Neural cell (in vitro differentiated cells): ENCODE measurements at regions not wholly inside any gene's neighbourhood (a gene's known extent, or its start where the extent isn't known, plus 50 kb on each side); places are given as distances from the start of the nearest gene placed in this dataset.

ENCODE experiments used
- H2AFZ ChIP-seq: fragments of 200-600, 300-800 bp; sonication (generic), shearing (Covaris generic); 2 replicates; pipeline ENCODE4 v1.6.0; 2014; ENCODE audit warnings: low read depth, mild to moderate bottlenecking, antibody characterized with exemption, low read length, moderate library complexity
- H3F3A ChIP-seq: fragments of 200-600 bp; shearing (Covaris generic); 2 replicates; pipeline ENCODE4 v1.6.1; 2016; ENCODE audit warnings: mild to moderate bottlenecking, moderate library complexity, mixed read lengths, antibody characterized with exemption, low read length; ENCODE audit not compliant: insufficient read depth, poor library complexity, severe bottlenecking
- H3K27ac ChIP-seq: fragments of 200-600, 300-800 bp; sonication (generic), shearing (Covaris generic); 2 replicates; pipeline ENCODE4 v1.5.1; 2014; ENCODE audit warnings: mild to moderate bottlenecking, low read length, moderate library complexity
- H3K27me3 ChIP-seq: fragments of 300-800, 200-600 bp; sonication (generic), shearing (Covaris generic); 2 replicates; pipeline ENCODE4 v1.6.0; 2014; ENCODE audit warnings: mild to moderate bottlenecking, low read depth, low read length, moderate library complexity; ENCODE audit not compliant: insufficient read depth
- H3K36me3 ChIP-seq: fragments of 300-800, 200-600 bp; sonication (generic), shearing (Covaris generic); 2 replicates; pipeline ENCODE4 v1.5.1; 2014; ENCODE audit warnings: mild to moderate bottlenecking, antibody characterized with exemption, low read length, moderate library complexity; ENCODE audit not compliant: insufficient read depth
- H3K4me2 ChIP-seq: fragments of 300-800, 200-600 bp; sonication (generic), shearing (Covaris generic); 2 replicates; pipeline ENCODE4 v1.6.0; 2014; ENCODE audit warnings: mild to moderate bottlenecking, low read length
- H3K4me3 ChIP-seq: fragments of 300-800, 200-600 bp; sonication (generic), shearing (Covaris generic); 2 replicates; pipeline ENCODE4 v1.5.1; 2014; ENCODE audit warnings: mild to moderate bottlenecking, low read length, moderate library complexity
- H3K79me2 ChIP-seq: fragments of 200-600 bp; shearing (Covaris generic); replicated peaks from 2 replicates; pipeline ENCODE4 v1.6.0; 2014; ENCODE audit warnings: mild to moderate bottlenecking, low read length, moderate library complexity; ENCODE audit not compliant: insufficient read depth
- H3K9ac ChIP-seq: fragments of 300-800, 200-600 bp; sonication (generic), shearing (Covaris generic); 2 replicates; pipeline ENCODE4 v1.6.1; 2016; ENCODE audit warnings: mild to moderate bottlenecking, low read length, mixed read lengths
- H3K9me2 ChIP-seq: fragments of 200-600 bp; shearing (Covaris generic); 2 replicates; pipeline ENCODE4 v1.6.1; 2016; ENCODE audit warnings: mild to moderate bottlenecking, low read length, mixed read lengths; ENCODE audit not compliant: insufficient read depth
- H3K9me3 ChIP-seq: fragments of 200-600, 300-800 bp; sonication (generic), shearing (Covaris generic); 2 replicates; pipeline ENCODE4 v1.6.1; 2016; ENCODE audit warnings: mild to moderate bottlenecking, mixed run types, low read length, moderate library complexity, mixed read lengths
- H4K20me1 ChIP-seq: fragments of 200-600 bp; shearing (Covaris generic); 2 replicates; pipeline ENCODE4 v1.6.1; 2016; ENCODE audit warnings: mild to moderate bottlenecking, mixed run types; ENCODE audit not compliant: insufficient read depth
- CTCF ChIP-seq: fragments of 450-650 bp; IDR thresholded peaks from 2 replicates; pipeline ENCODE4 v1.5.1; 2014; ENCODE audit warnings: antibody characterized with exemption, mild to moderate bottlenecking, moderate library complexity; ENCODE audit not compliant: poor library complexity, severe bottlenecking
- EP300 ChIP-seq: fragments of 450-650 bp; conservative IDR thresholded peaks from 2 replicates; pipeline ENCODE4 v1.6.1; 2014; ENCODE audit warnings: antibody characterized with exemption, mild to moderate bottlenecking, moderate library complexity; ENCODE audit not compliant: poor library complexity, severe bottlenecking
- EZH2 ChIP-seq: fragments of 200-600, 300-800 bp; shearing (Covaris generic), sonication (generic); IDR thresholded peaks from 2 replicates; pipeline ENCODE4 v1.6.1; 2014; ENCODE audit warnings: antibody characterized with exemption, low read length, borderline replicate concordance, mild to moderate bottlenecking; ENCODE audit not compliant: insufficient read depth, poor library complexity, severe bottlenecking
- MXI1 ChIP-seq: fragments of 450-650 bp; conservative IDR thresholded peaks from 2 replicates; pipeline ENCODE4 v1.6.1; 2014; ENCODE audit warnings: antibody characterized with exemption, mild to moderate bottlenecking; ENCODE audit not compliant: poor library complexity, severe bottlenecking
- POLR2AphosphoS5 ChIP-seq: IDR thresholded peaks from 2 replicates; pipeline ENCODE4 v1.6.1; 2012
- RAD21 ChIP-seq: fragments of 450-650 bp; conservative IDR thresholded peaks from 2 replicates; pipeline ENCODE4 v1.6.1; 2014; ENCODE audit warnings: antibody characterized with exemption, mild to moderate bottlenecking, moderate library complexity
- REST ChIP-seq: IDR thresholded peaks from 2 replicates; pipeline ENCODE4 v1.6.1; 2012; ENCODE audit warnings: borderline replicate concordance
- SMC3 ChIP-seq: fragments of 450-650 bp; conservative IDR thresholded peaks from 2 replicates; pipeline ENCODE4 v1.6.1; 2014; ENCODE audit warnings: antibody characterized with exemption, mild to moderate bottlenecking, moderate library complexity; ENCODE audit not compliant: poor library complexity
- TAF1 ChIP-seq: IDR thresholded peaks from 2 replicates; pipeline ENCODE4 v1.6.1; 2012; ENCODE audit warnings: low read depth

GRCh38 chr9:108612513-108612912, 243.3 kb downstream of the ACTL7B start:
- no peak for TF ChIP-seq SMC3
- no peak for TF ChIP-seq RAD21
- TF ChIP-seq TAF1 = no peak
- TF ChIP-seq EZH2 = no peak
- TF ChIP-seq EP300 = no peak
- TF ChIP-seq MXI1 = no peak
- TF ChIP-seq POLR2AphosphoS5 = no peak
- no peak for TF ChIP-seq REST
- TF ChIP-seq CTCF = no peak
- no peaks in the 10 kb centered on the region for H3K9me2 ChIP-seq
- H3K9ac ChIP-seq = no peak overlapping the region

GRCh38 chr9:108609897-108610253, 245.9 kb downstream of the ACTL7B start:
- no peak overlapping the region for H3K9ac ChIP-seq
- no peak overlapping the region for H3K4me3 ChIP-seq
- H3K27me3 ChIP-seq = no peaks in the 10 kb centered on the region
- H2AFZ ChIP-seq = no peak overlapping the region
- H3K79me2 ChIP-seq = no peaks in the 10 kb centered on the region
- no peaks in the 10 kb centered on the region for H3K36me3 ChIP-seq
- H3F3A ChIP-seq = no peaks in the 10 kb centered on the region
- no peak overlapping the region for H3K27ac ChIP-seq
- no peaks in the 10 kb centered on the region for H3K9me3 ChIP-seq
- no peaks in the 10 kb centered on the region for H3K9me2 ChIP-seq
- H4K20me1 ChIP-seq = no peaks in the 10 kb centered on the region
- TF ChIP-seq SMC3 = no peak
- TF ChIP-seq RAD21 = no peak
- no peak overlapping the region for H3K4me2 ChIP-seq

More at GRCh38 chr9:108612513-108612912, 243.3 kb downstream of the ACTL7B start:
- Histone ChIP-seq H3F3A (no peaks in the 10 kb centered on the region), H3K9me3 (no peaks in the 10 kb centered on the region), H3K36me3 (no peaks in the 10 kb centered on the region), H3K4me2 (no peak overlapping the region), H3K27me3 (no peaks in the 10 kb centered on the region), H4K20me1 (no peaks in the 10 kb centered on the region), H2AFZ (no peak overlapping the region), H3K79me2 (no peaks in the 10 kb centered on the region), H3K27ac (no peak overlapping the region), H3K4me3 (no peak overlapping the region)
